ENCODE measurements at regions not wholly inside any gene's neighbourhood (a gene's known extent, or its start where the extent isn't known, plus 50 kb on each side); places are given as distances from the start of the nearest gene placed in this dataset.
"Not testable (repeated sequence)": the region's sequence is repeated elsewhere in the genome, so short reads cannot be mapped to it uniquely, and the experiment has no call there.

DNA sequence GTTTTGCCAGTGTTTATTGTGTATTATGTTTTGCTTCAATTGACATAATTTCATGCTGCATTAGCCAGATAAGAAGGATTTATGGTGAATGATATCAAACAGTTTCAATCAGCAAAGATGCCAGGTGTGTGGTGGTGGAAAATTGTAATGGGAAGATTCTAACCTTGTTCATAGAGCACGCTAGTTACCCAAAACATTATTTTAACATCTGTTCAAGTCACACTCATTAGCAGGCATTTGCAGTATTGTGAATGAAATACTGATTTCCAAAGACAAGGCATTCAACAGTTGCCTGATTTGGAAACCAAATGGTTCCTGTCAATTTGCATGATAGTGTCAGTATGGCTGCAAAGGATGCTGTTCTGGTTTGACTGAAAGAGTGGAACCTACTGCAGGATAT lies 129.7 kb downstream of the EPC1 start:
- no peak for DNase-seq

DNA sequence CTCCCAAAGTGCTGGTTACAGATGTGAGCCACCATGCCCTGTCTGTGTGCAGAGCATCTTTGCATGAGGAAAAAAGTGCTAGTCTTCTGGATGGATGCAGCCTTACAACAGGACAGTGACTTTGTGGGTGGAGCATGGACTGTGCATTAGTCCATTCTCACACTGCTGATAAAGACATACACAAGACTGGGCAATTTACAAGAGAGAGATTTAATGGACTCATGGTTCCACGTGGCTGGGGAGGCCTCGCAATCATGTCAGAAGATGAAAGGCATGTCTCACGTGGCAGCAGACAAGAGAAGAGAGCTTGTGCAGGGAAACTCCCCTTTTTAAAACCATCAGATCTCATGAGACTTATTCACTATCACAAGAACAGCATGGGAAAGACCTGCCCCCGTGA lies 133.1 kb downstream of the EPC1 start:
- not testable (repeated sequence) for DNase-seq

DNA sequence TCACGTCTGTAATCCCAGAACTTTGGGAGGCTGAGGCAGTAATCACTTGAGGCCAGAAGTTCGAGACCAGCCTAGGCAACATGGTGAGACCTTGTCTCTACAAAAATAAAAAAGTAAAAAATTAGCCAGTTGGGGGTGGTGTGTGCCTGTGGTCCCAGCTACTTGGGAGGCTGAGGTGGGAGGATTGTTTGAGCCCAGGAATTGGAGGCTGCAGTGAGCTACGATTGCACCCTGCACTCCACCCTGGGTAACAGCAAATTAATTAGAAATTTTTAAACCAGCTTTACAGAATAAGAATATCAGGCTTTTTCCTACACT lies 136.0 kb downstream of the EPC1 start:
- DNase-seq = no peak

DNA sequence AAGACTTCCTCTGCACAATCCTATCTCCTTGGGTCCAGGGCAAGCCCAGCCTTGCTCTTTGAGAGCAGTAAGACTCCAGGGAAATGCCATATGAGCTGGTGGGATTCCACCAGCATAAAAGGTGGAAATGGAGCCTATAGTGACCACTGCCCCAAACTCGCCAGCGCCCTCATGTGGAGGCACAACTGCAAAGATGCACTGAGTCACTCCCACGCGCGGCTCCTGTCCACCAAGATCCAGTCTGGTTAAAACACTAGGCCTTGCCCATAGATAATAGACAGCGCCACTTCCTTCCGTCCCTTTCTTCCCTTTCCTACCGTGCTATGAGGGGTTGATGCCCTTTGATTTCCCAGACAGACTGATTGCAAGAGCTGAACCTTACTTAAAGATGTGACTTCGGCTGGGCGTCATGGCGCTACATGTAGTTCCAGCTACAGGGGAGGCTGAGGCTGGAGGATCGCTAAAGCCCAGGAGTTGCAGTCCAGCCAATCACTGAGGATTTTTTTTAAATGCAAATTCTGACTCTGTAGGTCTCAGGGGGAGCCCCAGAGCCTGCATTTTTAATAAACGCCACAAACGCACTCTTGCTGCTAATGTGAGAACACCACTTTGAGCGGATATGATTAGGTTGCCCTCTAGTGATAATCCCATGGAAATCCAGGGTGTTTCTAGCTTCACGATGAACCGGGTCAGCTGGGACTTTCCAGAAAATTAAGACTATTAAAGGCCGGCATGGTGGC lies 136.5 kb downstream of the EPC1 start:
- DNase-seq = no peak

GRCh38 chr10:32208005-32208404 lies 139.0 kb downstream of the EPC1 start:
- not testable (repeated sequence) for DNase-seq

GRCh38 chr10:32207544-32207943 lies 139.4 kb downstream of the EPC1 start:
- peak in 1 of 2 donors; percentile 9 for DNase-seq

GRCh38 chr10:32205670-32206069 lies 141.3 kb downstream of the EPC1 start:
- peak in 1 of 2 donors; percentile 2 for DNase-seq

- no peak for DNase-seq
Measured at GRCh38 chr10:32204606-32205005, 142.4 kb downstream of the EPC1 start.

DNA sequence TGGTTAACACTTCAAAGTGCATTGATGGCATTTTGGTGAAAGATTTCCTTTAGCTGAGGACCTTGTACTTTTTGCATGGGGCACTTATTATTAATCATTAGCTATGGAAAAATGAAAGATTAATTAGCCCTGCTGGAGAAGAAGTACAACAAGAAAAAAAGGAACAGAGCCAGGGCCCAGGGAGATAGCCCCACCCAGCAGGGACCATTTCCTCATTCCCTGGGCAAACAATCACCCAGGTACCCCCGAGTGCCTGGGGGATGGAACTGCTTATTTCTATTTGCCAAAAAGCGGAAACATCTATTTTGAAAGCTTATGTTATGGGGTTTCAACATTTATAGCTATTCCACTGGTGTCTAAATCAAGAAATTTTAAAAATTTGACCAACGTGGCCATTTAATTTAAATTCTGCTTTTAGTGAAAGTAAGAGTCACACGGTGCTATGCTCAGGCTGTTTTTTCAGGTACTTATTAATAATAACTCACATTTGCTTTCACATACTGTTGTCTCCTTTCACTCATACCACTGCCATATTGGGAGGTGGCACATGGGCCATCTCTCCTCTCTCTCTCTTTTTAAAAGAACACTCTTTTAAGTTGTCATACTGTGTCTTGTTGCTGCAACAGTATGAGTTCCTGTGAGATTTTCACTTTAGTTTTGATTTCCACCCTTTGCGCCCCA lies 143.6 kb upstream of the KIF5B start:
- no peak for DNase-seq

DNA sequence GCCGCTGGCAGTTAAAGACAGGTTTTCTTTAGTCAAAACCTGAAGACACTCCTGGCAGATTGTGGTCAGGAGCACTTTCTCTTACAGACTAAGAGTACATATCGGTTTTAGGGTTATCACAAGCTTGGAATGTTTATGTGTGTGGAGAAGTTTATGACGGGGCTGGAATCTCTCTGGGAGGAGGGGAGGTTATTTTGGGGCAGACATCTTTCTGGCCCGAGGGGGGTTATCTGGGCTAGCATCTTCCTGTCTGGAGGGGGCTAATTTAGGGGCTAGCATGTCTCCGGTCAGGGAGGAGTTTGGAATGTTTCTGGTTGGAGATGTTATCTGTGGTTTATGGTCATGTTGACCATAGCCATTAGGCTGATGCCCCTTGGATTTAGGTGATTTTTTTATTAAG lies 141.2 kb upstream of the KIF5B start:
- no peak for DNase-seq

GRCh38 chr10:32190890-32191491 lies 134.8 kb upstream of the KIF5B start:
- peak in 1 of 2 donors; percentile 64 for DNase-seq

GRCh38 chr10:32189400-32190084 lies 133.3 kb upstream of the KIF5B start:
- no peak for DNase-seq

GRCh38 chr10:32188601-32189000 lies 132.4 kb upstream of the KIF5B start:
- DNase-seq = not testable (repeated sequence)

- DNase-seq = no peak
Measured at GRCh38 chr10:32187686-32188085, 131.5 kb upstream of the KIF5B start.

- not testable (repeated sequence) for DNase-seq
Measured at GRCh38 chr10:32183652-32184051, 127.4 kb upstream of the KIF5B start.

GRCh38 chr10:32182476-32182875 lies 126.3 kb upstream of the KIF5B start:
- DNase-seq = no peak

GRCh38 chr10:32180390-32181280 lies 124.4 kb upstream of the KIF5B start:
- DNase-seq = no peak

GRCh38 chr10:32179836-32180235 lies 123.6 kb upstream of the KIF5B start:
- DNase-seq = no peak

- not testable (repeated sequence) for DNase-seq
Measured at GRCh38 chr10:32177594-32177993, 121.4 kb upstream of the KIF5B start.

DNA sequence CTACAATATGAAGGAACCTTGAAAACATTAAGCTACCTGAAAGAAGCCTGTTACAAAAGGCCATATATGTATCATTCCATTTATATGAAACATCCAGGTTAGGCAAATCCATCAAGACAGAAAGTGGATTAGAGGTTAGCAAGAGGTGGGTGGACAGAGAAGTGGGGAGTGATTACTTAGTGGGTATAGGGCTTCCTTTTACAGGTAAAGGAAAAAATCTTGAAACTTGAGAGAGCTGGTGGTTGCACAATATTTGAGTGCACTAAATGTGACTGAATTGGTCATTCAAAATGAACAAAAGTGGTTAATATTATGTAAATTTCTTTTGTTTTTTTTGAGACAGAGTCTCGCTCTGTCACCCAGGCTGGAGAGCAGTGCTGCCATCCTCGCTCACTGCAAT lies 119.4 kb upstream of the KIF5B start:
- DNase-seq = no peak

DNA sequence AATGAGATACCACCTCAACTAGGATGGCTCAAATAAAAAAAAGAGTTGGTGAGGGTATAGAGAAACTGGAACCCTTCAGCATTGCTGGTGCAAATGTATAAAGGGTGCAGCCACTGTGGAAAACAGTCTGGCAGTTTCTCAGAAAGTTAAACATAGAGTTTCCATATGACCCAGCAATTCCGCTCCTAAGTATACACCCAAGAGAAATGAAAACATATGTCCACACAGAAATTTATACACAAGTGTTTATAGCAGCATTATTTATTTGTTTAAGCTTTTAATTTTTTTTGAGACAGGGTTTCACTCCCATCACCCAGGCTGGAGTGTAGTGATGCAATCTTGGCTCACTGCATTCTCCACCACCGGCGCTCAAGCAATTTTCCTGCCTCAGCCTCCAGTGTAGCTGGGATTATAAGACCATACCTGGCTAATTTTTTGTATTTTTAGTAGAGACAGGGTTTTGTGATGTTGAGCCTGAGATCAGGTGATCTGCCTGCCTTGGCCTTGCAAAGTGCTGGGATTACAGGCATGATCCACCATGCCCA lies 118.2 kb upstream of the KIF5B start:
- DNase-seq = no peak

GRCh38 chr10:32171204-32171603 lies 115.0 kb upstream of the KIF5B start:
- DNase-seq = no peak

Measured in bone marrow (tissue), 2 donors.